ENCODE measurements at regions not wholly inside any gene's neighbourhood (a gene's known extent, or its start where the extent isn't known, plus 50 kb on each side); places are given as distances from the start of the nearest gene placed in this dataset.

GRCh38 chr6:166861961-166862286, 94.4 kb downstream of the RNASET2 start:
- TF ChIP-seq EZH2 (IDR thresholded peaks at IDR 0.05; ENCODE audit: insufficient read depth, poor library complexity, severe bottlenecking) (no peak), EZH2phosphoT487 (IDR thresholded peaks at IDR 0.05; ENCODE audit: insufficient read depth, low read depth) (no peak; the same call in 1 of the 2 replicates)
